ENCODE measurements at regions not wholly inside any gene's neighbourhood (a gene's known extent, or its start where the extent isn't known, plus 50 kb on each side); places are given as distances from the start of the nearest gene placed in this dataset.

DNA sequence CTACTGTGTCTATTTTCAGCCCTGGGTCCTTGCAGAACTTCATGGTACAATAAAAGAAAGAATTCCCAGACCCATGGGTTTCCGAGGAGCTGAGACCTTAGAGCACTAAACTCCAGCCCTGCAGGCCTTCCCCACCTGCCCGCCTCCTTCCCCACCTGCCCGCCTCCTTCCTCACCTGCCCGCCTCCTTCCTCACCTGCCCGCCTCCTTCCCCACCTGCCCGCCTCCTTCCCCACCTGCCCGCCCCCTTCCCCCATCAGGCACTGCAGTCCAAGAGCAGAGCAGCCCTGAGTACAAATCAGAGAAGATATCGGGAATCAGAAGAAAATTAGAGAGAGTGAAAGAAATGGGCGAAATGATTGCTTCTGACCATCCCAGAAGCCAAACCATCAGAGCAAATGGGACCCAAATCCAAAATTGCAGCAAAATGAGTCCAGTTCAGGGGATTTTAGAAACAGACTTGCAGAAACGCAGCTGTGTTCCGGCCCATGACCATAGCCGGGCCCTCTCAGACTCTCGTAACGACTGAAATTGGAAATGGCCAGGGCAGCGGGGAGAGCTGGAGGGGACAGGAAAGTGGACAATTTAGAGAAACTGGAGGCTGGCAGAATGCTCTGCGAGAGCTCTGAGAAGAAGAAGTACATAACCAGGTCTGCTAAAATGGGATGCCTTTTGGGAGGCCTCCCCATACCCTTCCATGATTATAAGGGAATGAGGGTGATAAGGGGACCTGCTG is 568.4 kb downstream of the TCERG1L start:
- no peak for DNase-seq (ENCODE audit: extremely low spot score)
- ChIA-PET POLR2A (no interaction called here), CTCF (no interaction called here)
- TF ChIP-seq FOXM1 (IDR thresholded peaks at IDR 0.05; ENCODE audit: borderline replicate concordance) (no peak), FOXA1 (IDR thresholded peaks at IDR 0.05) (no peak), TARDBP (IDR thresholded peaks at IDR 0.05) (no peak), ARNT (IDR thresholded peaks at IDR 0.05) (no peak)

DNA sequence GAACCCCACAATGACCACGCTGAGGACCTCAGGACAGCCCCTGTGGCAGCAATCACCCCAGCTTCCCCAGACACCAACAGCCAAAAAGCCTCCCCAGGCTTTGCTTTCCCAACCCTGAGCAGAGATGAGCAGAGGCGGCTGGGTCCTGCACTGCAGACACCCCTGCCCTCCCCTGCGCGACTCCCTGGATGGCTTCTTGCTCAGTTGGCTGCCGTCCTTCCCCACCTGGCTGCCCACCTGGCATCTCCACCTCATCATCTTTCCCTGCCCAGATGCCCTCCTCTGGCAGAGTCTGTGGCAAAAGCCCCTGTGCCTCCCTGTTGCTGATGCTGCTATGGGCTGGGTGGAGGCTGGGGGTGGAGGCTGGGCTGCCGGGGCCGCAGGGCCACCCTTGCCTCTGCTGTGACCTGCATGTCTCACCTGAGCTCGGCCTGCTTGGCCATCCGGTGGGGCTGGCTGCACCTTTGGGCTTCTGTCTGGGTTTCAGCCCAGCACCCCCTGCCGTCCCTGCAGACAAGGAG is 567.7 kb downstream of the TCERG1L start:
- no peak for TF ChIP-seq SP1 (IDR thresholded peaks at IDR 0.05)
- TF ChIP-seq CTBP1 (IDR thresholded peaks at IDR 0.05; ENCODE audit: borderline replicate concordance): no peak
- TF ChIP-seq FOXK2 (IDR thresholded peaks at IDR 0.05): no peak
- no peak for TF ChIP-seq TARDBP (IDR thresholded peaks at IDR 0.05)
- TF ChIP-seq FOXM1 (IDR thresholded peaks at IDR 0.05; ENCODE audit: borderline replicate concordance): no peak
- no peak for TF ChIP-seq FOXA1 (IDR thresholded peaks at IDR 0.05)
- TF ChIP-seq, protein P1, sequence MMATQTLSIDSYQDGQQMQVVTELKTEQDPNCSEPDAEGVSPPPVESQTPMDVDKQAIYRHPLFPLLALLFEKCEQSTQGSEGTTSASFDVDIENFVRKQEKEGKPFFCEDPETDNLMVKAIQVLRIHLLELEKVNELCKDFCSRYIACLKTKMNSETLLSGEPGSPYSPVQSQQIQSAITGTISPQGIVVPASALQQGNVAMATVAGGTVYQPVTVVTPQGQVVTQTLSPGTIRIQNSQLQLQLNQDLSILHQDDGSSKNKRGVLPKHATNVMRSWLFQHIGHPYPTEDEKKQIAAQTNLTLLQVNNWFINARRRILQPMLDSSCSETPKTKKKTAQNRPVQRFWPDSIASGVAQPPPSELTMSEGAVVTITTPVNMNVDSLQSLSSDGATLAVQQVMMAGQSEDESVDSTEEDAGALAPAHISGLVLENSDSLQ (IDR thresholded peaks at IDR 0.05): no peak
- TF ChIP-seq BHLHE40 (IDR thresholded peaks at IDR 0.05; ENCODE audit: borderline replicate concordance): no peak
- ChIA-PET CTCF (no interaction called here), POLR2A (no interaction called here)
- no peak for DNase-seq (ENCODE audit: extremely low spot score)

DNA sequence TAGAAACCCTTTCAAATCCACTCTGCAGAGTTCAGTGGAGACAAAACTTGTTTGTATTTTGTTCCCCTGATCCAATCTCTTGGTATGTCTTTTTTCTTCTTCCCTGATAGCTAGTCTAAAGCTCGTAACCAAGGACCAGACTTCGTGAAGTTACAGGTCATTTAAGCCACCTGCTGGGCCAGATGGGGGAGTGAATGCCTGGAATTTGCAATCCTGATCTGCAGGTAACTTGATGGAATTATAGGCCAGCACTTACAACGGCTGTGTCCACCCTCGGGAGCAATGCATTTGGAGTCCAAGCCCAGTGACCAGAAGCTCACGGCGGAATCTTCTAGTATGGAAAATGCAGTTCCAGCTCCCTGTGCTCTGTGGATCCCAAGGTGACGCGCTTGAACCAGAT is 566.9 kb downstream of the TCERG1L start:
- ChIA-PET CTCF (no interaction called here), POLR2A (no interaction called here)
- DNase-seq (ENCODE audit: extremely low spot score): no peak
- no peak for TF ChIP-seq SUZ12 (IDR thresholded peaks at IDR 0.05)
- TF ChIP-seq FOXM1 (IDR thresholded peaks at IDR 0.05; ENCODE audit: borderline replicate concordance): no peak
- no peak for TF ChIP-seq BHLHE40 (IDR thresholded peaks at IDR 0.05; ENCODE audit: borderline replicate concordance)
- TF ChIP-seq SP1 (IDR thresholded peaks at IDR 0.05): no peak
- no peak for TF ChIP-seq ZNF384 (IDR thresholded peaks at IDR 0.05)
- no peak for TF ChIP-seq L3MBTL2 (conservative IDR thresholded peaks at IDR 0.05)
- TF ChIP-seq, protein P1 (IDR thresholded peaks at IDR 0.05): no peak
- TF ChIP-seq CTBP1 (IDR thresholded peaks at IDR 0.05; ENCODE audit: borderline replicate concordance): no peak
- TF ChIP-seq FOXA1 (IDR thresholded peaks at IDR 0.05): no peak
- no peak for TF ChIP-seq ELF4 (IDR thresholded peaks at IDR 0.05)
- TF ChIP-seq FOXK2 (IDR thresholded peaks at IDR 0.05): no peak
- TF ChIP-seq TARDBP (IDR thresholded peaks at IDR 0.05): no peak
- no peak for TF ChIP-seq NFRKB (IDR thresholded peaks at IDR 0.05)
- no peak for TF ChIP-seq HDGF (IDR thresholded peaks at IDR 0.05; ENCODE audit: borderline replicate concordance)
- no peak for TF ChIP-seq ARNT (IDR thresholded peaks at IDR 0.05)
- no peak for TF ChIP-seq LEF1 (IDR thresholded peaks at IDR 0.05; ENCODE audit: borderline replicate concordance)

DNA sequence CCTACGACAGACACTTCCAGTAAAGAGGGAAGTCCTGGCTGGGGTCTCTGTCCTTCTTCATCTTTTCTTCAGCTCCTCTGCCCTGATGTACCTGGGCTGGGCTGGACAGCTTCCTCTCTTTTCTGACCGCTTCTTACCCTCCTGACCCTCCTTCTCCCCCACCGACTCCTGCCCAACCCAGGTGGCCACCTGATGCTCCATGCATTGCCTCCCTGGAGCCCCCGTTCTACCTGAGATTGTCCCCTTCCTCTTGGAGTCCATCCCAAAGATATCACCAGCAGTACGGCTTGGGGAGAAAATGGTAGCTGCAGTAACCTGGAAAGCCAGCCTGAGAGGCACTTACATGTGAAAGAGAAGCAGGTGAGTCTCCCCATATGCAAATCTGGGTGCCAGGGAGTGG is 566.3 kb downstream of the TCERG1L start:
- no peak for DNase-seq (ENCODE audit: extremely low spot score)
- no peak for TF ChIP-seq CTBP1 (IDR thresholded peaks at IDR 0.05; ENCODE audit: borderline replicate concordance)
- TF ChIP-seq L3MBTL2 (conservative IDR thresholded peaks at IDR 0.05): no peak
- TF ChIP-seq FOXA1 (IDR thresholded peaks at IDR 0.05): no peak
- TF ChIP-seq FOXM1 (IDR thresholded peaks at IDR 0.05; ENCODE audit: borderline replicate concordance): no peak
- TF ChIP-seq SUZ12 (IDR thresholded peaks at IDR 0.05): no peak
- no peak for TF ChIP-seq TARDBP (IDR thresholded peaks at IDR 0.05)
- TF ChIP-seq, protein P1 (IDR thresholded peaks at IDR 0.05): no peak
- POLR2A ChIA-PET: no interaction called here
- CTCF ChIA-PET: interaction anchor here (0.6 kb wide), 1 partner anchor 44 kb away, joined by 4 read pairs; no protein-coding TSS in a partner anchor

DNA sequence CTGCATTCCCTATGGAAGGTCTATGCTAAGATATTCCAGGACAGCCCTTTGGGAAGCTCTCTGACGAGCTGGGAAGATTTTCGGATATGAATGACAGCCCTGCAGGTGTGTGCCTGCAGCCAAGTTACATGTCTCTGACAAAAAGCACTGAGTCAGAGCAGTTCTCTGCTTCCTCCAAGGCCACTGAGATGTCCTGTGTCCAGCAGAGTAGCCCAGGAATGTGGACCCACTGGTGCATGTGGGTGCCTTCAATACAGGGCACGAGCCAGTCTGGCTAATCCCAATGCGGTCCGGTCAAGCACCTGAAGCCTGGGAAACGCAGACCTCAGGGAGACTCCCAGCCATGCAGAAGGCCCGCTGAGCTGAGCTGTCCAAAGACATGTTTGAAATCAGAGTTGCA is 565.7 kb downstream of the TCERG1L start:
- POLR2A ChIA-PET: no interaction called here
- TF ChIP-seq, protein P1 (IDR thresholded peaks at IDR 0.05): no peak
- no peak for TF ChIP-seq TARDBP (IDR thresholded peaks at IDR 0.05)
- TF ChIP-seq BHLHE40 (IDR thresholded peaks at IDR 0.05; ENCODE audit: borderline replicate concordance): no peak
- TF ChIP-seq ELF4 (IDR thresholded peaks at IDR 0.05): no peak
- TF ChIP-seq FOXM1 (IDR thresholded peaks at IDR 0.05; ENCODE audit: borderline replicate concordance): no peak
- no peak for TF ChIP-seq FOXK2 (IDR thresholded peaks at IDR 0.05)
- TF ChIP-seq HDGF (IDR thresholded peaks at IDR 0.05; ENCODE audit: borderline replicate concordance): no peak
- CTCF ChIA-PET: interaction anchor here (0.6 kb wide), 1 partner anchor 45 kb away, joined by 4 read pairs; no protein-coding TSS in a partner anchor
- no peak for DNase-seq (ENCODE audit: extremely low spot score)

DNA sequence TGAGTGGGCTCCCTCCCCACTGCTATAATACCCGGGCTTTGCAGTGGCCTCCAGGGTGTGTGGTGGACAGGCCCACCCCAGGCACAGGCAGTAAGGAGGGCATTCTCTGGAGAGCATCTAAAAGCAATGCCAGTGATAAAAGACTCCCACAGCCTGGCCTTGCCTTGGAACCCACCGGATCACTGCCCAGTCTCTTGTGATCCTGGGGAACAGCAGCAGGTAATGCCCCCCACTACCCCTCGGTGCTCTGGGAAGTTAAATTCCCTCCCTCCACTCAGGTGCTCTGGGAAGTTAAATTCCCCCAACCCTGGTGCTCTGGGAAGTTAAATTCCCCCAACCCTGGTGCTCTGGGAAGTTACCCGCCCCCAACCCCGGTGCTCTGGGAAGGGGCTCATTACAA is 565.2 kb downstream of the TCERG1L start:
- CTCF ChIA-PET: no interaction called here

More for the DNA sequence above, 565.2 kb downstream of the TCERG1L start:
- TF ChIP-seq ZNF384 (IDR thresholded peaks at IDR 0.05) (no peak), L3MBTL2 (conservative IDR thresholded peaks at IDR 0.05) (no peak), SP1 (IDR thresholded peaks at IDR 0.05) (no peak), TARDBP (IDR thresholded peaks at IDR 0.05) (no peak), FOXK2 (IDR thresholded peaks at IDR 0.05) (no peak), FOXM1 (IDR thresholded peaks at IDR 0.05; ENCODE audit: borderline replicate concordance) (no peak), LEF1 (IDR thresholded peaks at IDR 0.05; ENCODE audit: borderline replicate concordance) (no peak), SUZ12 (IDR thresholded peaks at IDR 0.05) (no peak), NFRKB (IDR thresholded peaks at IDR 0.05) (no peak), ELF4 (IDR thresholded peaks at IDR 0.05) (no peak), ARNT (IDR thresholded peaks at IDR 0.05) (no peak)
- TF ChIP-seq, protein P1 (IDR thresholded peaks at IDR 0.05): no peak
- no peak for DNase-seq (ENCODE audit: extremely low spot score)
- POLR2A ChIA-PET: no interaction called here

All from HEK293T (cell line).